ENCODE measurements at regions not wholly inside any gene's neighbourhood (a gene's known extent, or its start where the extent isn't known, plus 50 kb on each side); places are given as distances from the start of the nearest gene placed in this dataset.

DNA sequence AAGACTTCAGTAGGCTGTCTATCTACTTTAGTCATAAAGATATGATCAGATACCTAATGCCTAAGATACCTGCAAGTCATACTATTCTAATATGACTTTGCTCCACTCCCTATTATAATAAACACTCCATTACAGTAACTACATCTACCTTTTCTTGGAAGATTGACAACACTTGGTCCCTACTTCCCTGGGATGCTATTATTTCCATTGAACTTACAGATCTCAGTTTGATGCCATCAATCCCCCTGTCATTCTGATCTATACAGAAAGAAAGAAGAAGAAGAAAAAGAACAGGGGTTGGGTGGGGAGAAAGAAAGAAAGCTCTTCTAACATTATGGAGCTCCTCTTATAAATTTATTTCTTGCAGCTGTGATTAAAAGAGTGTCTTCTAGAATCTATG, 889.1 kb upstream of the NRXN1 start:
- TF ChIP-seq, protein P1, sequence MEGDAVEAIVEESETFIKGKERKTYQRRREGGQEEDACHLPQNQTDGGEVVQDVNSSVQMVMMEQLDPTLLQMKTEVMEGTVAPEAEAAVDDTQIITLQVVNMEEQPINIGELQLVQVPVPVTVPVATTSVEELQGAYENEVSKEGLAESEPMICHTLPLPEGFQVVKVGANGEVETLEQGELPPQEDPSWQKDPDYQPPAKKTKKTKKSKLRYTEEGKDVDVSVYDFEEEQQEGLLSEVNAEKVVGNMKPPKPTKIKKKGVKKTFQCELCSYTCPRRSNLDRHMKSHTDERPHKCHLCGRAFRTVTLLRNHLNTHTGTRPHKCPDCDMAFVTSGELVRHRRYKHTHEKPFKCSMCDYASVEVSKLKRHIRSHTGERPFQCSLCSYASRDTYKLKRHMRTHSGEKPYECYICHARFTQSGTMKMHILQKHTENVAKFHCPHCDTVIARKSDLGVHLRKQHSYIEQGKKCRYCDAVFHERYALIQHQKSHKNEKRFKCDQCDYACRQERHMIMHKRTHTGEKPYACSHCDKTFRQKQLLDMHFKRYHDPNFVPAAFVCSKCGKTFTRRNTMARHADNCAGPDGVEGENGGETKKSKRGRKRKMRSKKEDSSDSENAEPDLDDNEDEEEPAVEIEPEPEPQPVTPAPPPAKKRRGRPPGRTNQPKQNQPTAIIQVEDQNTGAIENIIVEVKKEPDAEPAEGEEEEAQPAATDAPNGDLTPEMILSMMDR (IDR thresholded peaks at IDR 0.05; ENCODE audit: low read depth, low read length, poor library complexity, severe bottlenecking), result no peak
- no peak for TF ChIP-seq EZH2phosphoT487 (IDR thresholded peaks at IDR 0.05; ENCODE audit: borderline replicate concordance, low read length)

Data from DOHH2 (cell line).